Left ventricle myocardium inferior (tissue), 1 donor: ENCODE measurements at regions not wholly inside any gene's neighbourhood (a gene's known extent, or its start where the extent isn't known, plus 50 kb on each side); places are given as distances from the start of the nearest gene placed in this dataset.

Experiments used
- DNase-seq: peaks from one replicate; pipeline ENCODE4 v3.0.0-alpha.2; 2020
- H3K27ac ChIP-seq: fragments of 200-600 bp; replicated peaks from 2 replicates; pipeline ENCODE4 v1.8.0; 2021
- H3K27me3 ChIP-seq: fragments of 200-600 bp; 2 replicates; pipeline ENCODE4 v1.8.0; 2021; ENCODE audit warnings: low read depth
- H3K36me3 ChIP-seq: fragments of 200-600 bp; 2 replicates; pipeline ENCODE4 v1.8.0; 2021
- H3K4me1 ChIP-seq: fragments of 200-600 bp; 2 replicates; pipeline ENCODE4 v1.8.0; 2021
- H3K4me3 ChIP-seq: fragments of 200-600 bp; 2 replicates; pipeline ENCODE4 v1.8.0; 2021; ENCODE audit warnings: mild to moderate bottlenecking, moderate library complexity
- H3K9me3 ChIP-seq: fragments of 200-600 bp; replicated peaks from 2 replicates; pipeline ENCODE4 v1.8.0; 2021
- intact Hi-C: fragments of 100-400 bp; cut with micrococcal nuclease; formaldehyde crosslinking; loops from one replicate; pipeline ENCODE4 v1.11.0; 2022
- TF ChIP-seq, protein P1 (sequence below): fragments of 200-600 bp; IDR thresholded peaks from 2 replicates; pipeline ENCODE4 v1.8.0; 2021; ENCODE audit warnings: antibody characterized with exemption, mild to moderate bottlenecking, borderline replicate concordance
- donor health status: DM: no; HTN: yes; CAD: no; lungs with severe emphysema.

DNA sequence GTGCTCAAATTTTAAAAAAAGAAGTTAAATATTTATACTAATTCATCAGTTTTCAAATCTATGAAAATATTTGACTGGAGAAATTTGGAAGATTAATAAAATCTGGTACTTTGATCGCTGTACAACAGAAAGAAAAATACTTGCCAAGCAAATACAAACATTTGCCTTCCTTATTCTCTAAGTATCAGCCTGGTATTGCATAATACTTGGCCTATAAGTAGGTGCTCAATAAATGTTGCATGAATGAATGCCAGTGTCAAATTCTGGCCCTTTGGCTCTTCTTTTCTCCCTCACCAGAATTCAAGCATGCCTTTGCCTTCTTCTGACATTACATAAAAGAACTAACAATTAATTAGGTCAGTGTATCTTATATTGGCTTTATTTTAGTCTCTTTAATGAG, 601.7 kb upstream of the GBE1 start:
- no peak overlapping the region for H3K27ac ChIP-seq
- no peak for DNase-seq
- H3K36me3 ChIP-seq = no peaks in the 10 kb centered on the region
- no peaks in the 10 kb centered on the region for H3K4me1 ChIP-seq
- TF ChIP-seq, protein P1, sequence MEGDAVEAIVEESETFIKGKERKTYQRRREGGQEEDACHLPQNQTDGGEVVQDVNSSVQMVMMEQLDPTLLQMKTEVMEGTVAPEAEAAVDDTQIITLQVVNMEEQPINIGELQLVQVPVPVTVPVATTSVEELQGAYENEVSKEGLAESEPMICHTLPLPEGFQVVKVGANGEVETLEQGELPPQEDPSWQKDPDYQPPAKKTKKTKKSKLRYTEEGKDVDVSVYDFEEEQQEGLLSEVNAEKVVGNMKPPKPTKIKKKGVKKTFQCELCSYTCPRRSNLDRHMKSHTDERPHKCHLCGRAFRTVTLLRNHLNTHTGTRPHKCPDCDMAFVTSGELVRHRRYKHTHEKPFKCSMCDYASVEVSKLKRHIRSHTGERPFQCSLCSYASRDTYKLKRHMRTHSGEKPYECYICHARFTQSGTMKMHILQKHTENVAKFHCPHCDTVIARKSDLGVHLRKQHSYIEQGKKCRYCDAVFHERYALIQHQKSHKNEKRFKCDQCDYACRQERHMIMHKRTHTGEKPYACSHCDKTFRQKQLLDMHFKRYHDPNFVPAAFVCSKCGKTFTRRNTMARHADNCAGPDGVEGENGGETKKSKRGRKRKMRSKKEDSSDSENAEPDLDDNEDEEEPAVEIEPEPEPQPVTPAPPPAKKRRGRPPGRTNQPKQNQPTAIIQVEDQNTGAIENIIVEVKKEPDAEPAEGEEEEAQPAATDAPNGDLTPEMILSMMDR = no peak
- no peak overlapping the region for H3K4me3 ChIP-seq
- no peaks in the 10 kb centered on the region for H3K27me3 ChIP-seq
- H3K9me3 ChIP-seq = no peaks in the 10 kb centered on the region
- intact Hi-C loops = no loop called here

DNA sequence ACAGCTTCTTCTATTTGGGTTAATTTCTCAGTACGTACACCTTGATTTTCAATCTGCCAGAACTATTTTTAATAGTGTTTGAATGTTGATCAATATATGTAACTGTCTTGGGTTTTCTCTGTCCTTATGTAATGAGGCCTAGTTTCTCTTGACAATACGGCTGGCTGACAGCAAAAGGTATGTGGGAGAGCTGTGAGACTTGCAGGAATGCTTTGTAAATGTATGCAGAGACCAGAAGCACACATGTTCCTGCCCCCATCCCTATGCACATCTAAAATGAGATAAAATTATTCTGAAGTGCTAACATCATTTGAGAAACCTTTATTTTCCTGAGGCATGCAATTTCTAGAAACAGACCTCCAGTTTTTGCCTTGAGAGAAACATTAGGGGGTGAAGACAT, 593.8 kb upstream of the GBE1 start:
- H3K9me3 ChIP-seq = no peaks in the 10 kb centered on the region
- peaks cover 10% of the 10 kb centered on the region for H3K4me1 ChIP-seq
- H3K27ac ChIP-seq = no peak overlapping the region
- TF ChIP-seq, protein P1 = no peak
- intact Hi-C loops = no loop called here
- no peak for DNase-seq
- no peaks in the 10 kb centered on the region for H3K27me3 ChIP-seq
- no peak overlapping the region for H3K4me3 ChIP-seq
- no peaks in the 10 kb centered on the region for H3K36me3 ChIP-seq

DNA sequence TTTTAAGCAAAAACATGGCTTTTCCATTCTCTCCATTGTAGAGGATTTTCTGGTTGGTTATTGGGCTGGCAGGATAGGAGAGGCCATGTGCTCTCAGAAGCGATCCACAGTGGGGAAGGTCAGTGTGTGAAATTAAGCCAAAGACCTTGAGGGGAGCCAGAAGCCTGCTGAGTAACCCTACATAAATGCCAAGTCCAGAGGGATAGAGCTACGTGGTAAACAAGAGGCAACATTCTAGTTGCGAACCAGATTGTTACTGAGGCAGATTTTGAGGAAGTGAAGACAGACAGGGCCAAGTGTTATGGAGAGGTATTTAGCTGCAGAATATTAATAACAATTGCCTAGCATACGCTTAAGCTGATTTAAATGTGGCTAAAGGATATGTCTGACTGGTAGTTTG, 592.8 kb upstream of the GBE1 start:
- intact Hi-C loops = no loop called here
- H3K36me3 ChIP-seq = no peaks in the 10 kb centered on the region
- TF ChIP-seq, protein P1 = no peak
- H3K9me3 ChIP-seq = no peaks in the 10 kb centered on the region
- no peak overlapping the region for H3K4me3 ChIP-seq
- H3K27ac ChIP-seq = no peak overlapping the region
- H3K27me3 ChIP-seq = no peaks in the 10 kb centered on the region
- H3K4me1 ChIP-seq = peaks cover 10% of the 10 kb centered on the region
- no peak for DNase-seq

DNA sequence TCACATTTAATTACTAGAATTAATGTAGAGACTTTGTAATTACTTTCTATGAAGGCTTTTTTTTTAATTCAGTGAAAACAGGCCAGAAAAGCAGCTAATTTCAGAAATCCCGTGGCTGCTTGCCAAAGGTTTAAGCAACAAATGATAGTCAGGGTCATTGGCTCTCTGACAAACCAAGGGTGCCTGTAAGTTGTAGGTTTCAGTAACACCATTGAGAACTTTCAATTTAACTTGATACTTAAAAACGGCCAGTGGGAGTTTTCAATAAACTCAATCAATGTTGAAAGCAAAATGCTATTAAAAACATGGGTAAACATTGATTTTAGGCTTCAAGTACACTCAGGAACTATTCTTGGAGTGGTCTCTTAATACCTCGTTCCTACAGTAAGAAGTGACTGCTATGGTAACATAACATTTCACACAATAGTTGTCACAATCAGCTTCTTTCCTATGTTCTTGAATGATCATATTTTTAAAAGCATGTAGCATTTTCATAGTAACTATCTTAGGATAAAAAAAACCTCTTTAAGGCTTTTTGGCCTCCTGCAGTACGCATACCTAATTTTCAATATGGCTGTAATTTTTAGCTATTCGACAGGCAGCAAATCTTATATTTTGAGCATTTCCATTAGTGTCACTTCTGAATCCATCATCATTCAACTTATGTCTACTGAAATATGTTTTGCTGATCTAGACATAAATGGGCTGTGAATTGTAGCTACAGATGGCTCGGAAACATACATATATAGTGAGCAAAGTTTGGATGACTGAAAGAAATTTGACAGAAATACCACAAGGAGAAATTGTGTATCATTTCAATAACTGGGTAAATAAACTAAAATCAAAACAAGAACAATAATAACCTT, 592.1 kb upstream of the GBE1 start:
- no peak for DNase-seq

DNA sequence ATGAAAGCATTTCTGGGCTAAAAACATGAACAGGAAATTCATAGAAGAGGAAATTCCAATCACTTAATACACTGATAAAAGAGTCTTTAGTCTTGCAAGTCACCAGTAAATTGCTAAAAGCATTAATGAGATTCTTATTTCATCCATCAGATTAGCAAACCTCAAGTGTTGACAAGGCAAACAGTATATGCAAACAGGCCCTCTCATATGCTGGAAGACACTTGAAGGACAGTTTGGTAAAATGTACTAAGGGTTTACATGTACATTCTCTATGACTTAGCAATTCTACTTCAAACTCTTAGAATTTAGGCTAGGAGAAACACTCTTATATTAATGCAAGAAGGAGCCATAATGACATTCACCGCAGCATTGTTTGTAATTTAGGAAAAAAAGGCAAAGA, 586.1 kb upstream of the GBE1 start:
- Histone ChIP-seq H3K4me3 (no peak overlapping the region), H3K4me1 (no peaks in the 10 kb centered on the region), H3K9me3 (no peaks in the 10 kb centered on the region), H3K36me3 (no peaks in the 10 kb centered on the region), H3K27me3 (no peaks in the 10 kb centered on the region), H3K27ac (no peak overlapping the region)
- TF ChIP-seq, protein P1 = no peak
- DNase-seq = no peak
- intact Hi-C loops = no loop called here

More for the DNA sequence above, 592.1 kb upstream of the GBE1 start:
- Histone ChIP-seq H3K4me3 (no peak overlapping the region), H3K27me3 (no peaks in the 10 kb centered on the region), H3K27ac (no peak overlapping the region), H3K36me3 (no peaks in the 10 kb centered on the region), H3K9me3 (no peaks in the 10 kb centered on the region), H3K4me1 (peaks cover 10% of the 10 kb centered on the region)
- TF ChIP-seq, protein P1 = no peak
- intact Hi-C loops = no loop called here
